ENCODE measurements at regions not wholly inside any gene's neighbourhood (a gene's known extent, or its start where the extent isn't known, plus 50 kb on each side); places are given as distances from the start of the nearest gene placed in this dataset.

- TF ChIP-seq CTCF (IDR thresholded peaks at IDR 0.05) (no peak), POLR2A (IDR thresholded peaks at IDR 0.05) (no peak)
Observed at GRCh38 chr9:29062446-29062845, 1489.2 kb upstream of the C9orf72 start.
